Spleen (tissue), 11 donors: ENCODE measurements at regions not wholly inside any gene's neighbourhood (a gene's known extent, or its start where the extent isn't known, plus 50 kb on each side); places are given as distances from the start of the nearest gene placed in this dataset.

ENCODE experiments used
- DNase-seq: peaks from one replicate; pipeline ENCODE4 v3.0.0-alpha.2; 2020
- H3K27ac ChIP-seq, 8 donors: fragments of 200-600 bp; sonication (generic) in 7 of 8; 1 replicate in 4 of 8; 2 replicates in 4 of 8; pipeline versions ENCODE4 v1.5.0 to v1.8.0; 2016 to 2021; ENCODE audit warnings: inconsistent platforms in 4 of 8, mild to moderate bottlenecking in 4 of 8, moderate library complexity in 1 of 8
- H3K27me3 ChIP-seq, 7 donors: fragments of 200-600 bp; sonication (generic) in 6 of 7; replicated peaks in 1 of 7; 1 replicate in 4 of 7; 2 replicates in 3 of 7; pipeline versions ENCODE4 v1.5.0 to v1.8.0; 2016 to 2021; ENCODE audit warnings: inconsistent platforms in 3 of 7, mild to moderate bottlenecking in 1 of 7
- H3K36me3 ChIP-seq, 6 donors: fragments of 200-600 bp; sonication (generic) in 5 of 6; 1 replicate in 4 of 6; 2 replicates in 2 of 6; pipeline versions ENCODE4 v1.5.0 to v1.8.0; 2016 to 2021; ENCODE audit warnings: inconsistent platforms in 2 of 6
- H3K4me1 ChIP-seq, 6 donors: fragments of 200-600 bp; sonication (generic) in 5 of 6; 1 replicate in 3 of 6; 2 replicates in 3 of 6; pipeline versions ENCODE4 v1.5.0 to v1.8.0; 2016 to 2021; ENCODE audit warnings: inconsistent platforms in 3 of 6
- H3K4me3 ChIP-seq, 8 donors: fragments of 200-600 bp; sonication (generic) in 7 of 8; 1 replicate in 4 of 8; 2 replicates in 4 of 8; pipeline versions ENCODE4 v1.5.0 to v1.8.0; 2016 to 2021; ENCODE audit warnings: inconsistent platforms in 4 of 8, mild to moderate bottlenecking in 4 of 8, moderate library complexity in 2 of 8
- H3K9me3 ChIP-seq, 8 donors: fragments of 200-600 bp; sonication (generic) in 7 of 8; 1 replicate in 4 of 8; 2 replicates in 4 of 8; pipeline versions ENCODE4 v1.5.0 to v1.8.0; 2016 to 2021; ENCODE audit warnings: inconsistent platforms in 4 of 8
- CTCF ChIP-seq, 11 experiments: fragments of 200-600 bp in 7 of 11; fragments of 450-650 bp in 4 of 11; sonication (generic) in 4 of 11; IDR thresholded peaks in 8 of 11; conservative IDR thresholded peaks in 3 of 11; 1 replicate in 7 of 11; 2 replicates in 4 of 11; pipeline versions ENCODE4 v1.4.0 to v1.8.0; 2016 to 2021; ENCODE audit warnings: antibody characterized with exemption in 11 of 11, inconsistent platforms in 4 of 11, mild to moderate bottlenecking in 1 of 11
- POLR2A ChIP-seq, 3 donors: fragments of 450-650 bp; IDR thresholded peaks; one replicate each; pipeline ENCODE4 v1.5.1; 2017; ENCODE audit warnings: antibody characterized with exemption in 3 of 3, mild to moderate bottlenecking in 1 of 3
- POLR2AphosphoS5 ChIP-seq, 3 donors: sonication (generic); formaldehyde crosslinking; IDR thresholded peaks; one replicate each; pipeline ENCODE4 v1.5.1; 2017; ENCODE audit warnings: antibody characterized with exemption in 3 of 3
- WGBS, 5 donors: extraction: QIAGEN DNeasy Blood & Tissue Kit in 3 of 5; methylation state at CpG; one replicate each; pipeline versions ENCODE4 v1.1.5 to v1.1.7; 2013 to 2018; 5-methylcytosine and 5-hydroxymethylcytosine counted together
- intact Hi-C: fragments of 100-400 bp; cut with DNase I; formaldehyde crosslinking; loops from one replicate; pipeline ENCODE4 v1.15.0; 2023; ENCODE audit warnings: low total_unique reads
- donor health status: healthy with polysubstance abuse.
- donor health status: DM: no; HTN: no; CAD: no; lungs with moderate emphysema.
- donor health status: DM: no; HTN: no; CAD: no.
- donor health status: Bipolar disorder and iron deficiency.
- donor health status: healthy.
- donor health status: DM: no; HTN: no; CAD: no.
- donor health status: DM: yes; HTN: yes; CAD: no.

- Histone ChIP-seq H3K27me3 (peaks cover 0 to 33% (median 0%) of the 10 kb centered on the region in 7 donors), H3K4me1 (peaks cover 0 to 13% (median 5%) of the 10 kb centered on the region in 6 donors), H3K9me3 (no peaks in the 10 kb centered on the region), H3K4me3 (no peak overlapping the region), H3K36me3 (no peaks in the 10 kb centered on the region), H3K27ac (no peak overlapping the region)
- intact Hi-C loops, result no loop called here
- 78 to 88% (median 83%) methylated on average over 4 of the region's 4 CpGs for WGBS, 5 donors
- DNase-seq, result no peak
- TF ChIP-seq POLR2AphosphoS5 (IDR thresholded peaks at IDR 0.05) (no peak), POLR2A (IDR thresholded peaks at IDR 0.05) (no peak), CTCF (IDR thresholded peaks at IDR 0.05 in 8 of 11, conservative IDR thresholded peaks at IDR 0.05 in 3 of 11) (no peak)
These were observed 187.9 kb upstream of the LYSMD4 start for GRCh38 chr15:99921101-99921500.

- intact Hi-C loops, result no loop called here
- Histone ChIP-seq H3K27ac (no peak overlapping the region), H3K4me3 (no peak overlapping the region), H3K9me3 (no peaks in the 10 kb centered on the region), H3K4me1 (peaks cover 0 to 11% (median 0%) of the 10 kb centered on the region in 6 donors), H3K27me3 (peaks cover 0 to 33% (median 0%) of the 10 kb centered on the region in 7 donors), H3K36me3 (no peaks in the 10 kb centered on the region)
- no peak for DNase-seq
- WGBS, 5 donors, result 82 to 94% (median 89%) methylated on average over 9 of the region's 9 CpGs
- TF ChIP-seq POLR2A (IDR thresholded peaks at IDR 0.05) (no peak), POLR2AphosphoS5 (IDR thresholded peaks at IDR 0.05) (no peak), CTCF (IDR thresholded peaks at IDR 0.05 in 8 of 11, conservative IDR thresholded peaks at IDR 0.05 in 3 of 11) (no peak)
These were observed 184.8 kb upstream of the LYSMD4 start for GRCh38 chr15:99918072-99918471.

- Histone ChIP-seq H3K27ac (no peak overlapping the region), H3K4me1 (peaks cover 0 to 11% (median 0%) of the 10 kb centered on the region in 6 donors), H3K9me3 (no peaks in the 10 kb centered on the region), H3K27me3 (peaks cover 0 to 33% (median 0%) of the 10 kb centered on the region in 7 donors), H3K36me3 (no peaks in the 10 kb centered on the region), H3K4me3 (no peak overlapping the region)
- no peak for DNase-seq
- intact Hi-C loops, result no loop called here
- 42 to 62% (median 58%) methylated on average over 6 of the region's 6 CpGs for WGBS, 5 donors
- no peak for TF ChIP-seq POLR2A (IDR thresholded peaks at IDR 0.05)
- TF ChIP-seq POLR2AphosphoS5 (IDR thresholded peaks at IDR 0.05), result no peak
- TF ChIP-seq CTCF (IDR thresholded peaks at IDR 0.05 in 8 of 11, conservative IDR thresholded peaks at IDR 0.05 in 3 of 11), result no peak
These were observed 184.0 kb upstream of the LYSMD4 start for GRCh38 chr15:99917252-99917651.

GRCh38 chr15:99916668-99917223 is 183.5 kb upstream of the LYSMD4 start:
- H3K4me3 ChIP-seq, result no peak overlapping the region
- DNase-seq, result no peak

More at GRCh38 chr15:99916668-99917223, 183.5 kb upstream of the LYSMD4 start:
- Histone ChIP-seq H3K27me3 (peaks cover 0 to 33% (median 0%) of the 10 kb centered on the region in 7 donors), H3K27ac (no peak overlapping the region), H3K4me1 (peaks cover 0 to 15% (median 0%) of the 10 kb centered on the region in 6 donors), H3K36me3 (no peaks in the 10 kb centered on the region), H3K9me3 (no peaks in the 10 kb centered on the region)
- intact Hi-C loops, result no loop called here
- WGBS, 5 donors, result 70 to 84% (median 75%) methylated on average over 10 of the region's 10 CpGs
- TF ChIP-seq POLR2A (IDR thresholded peaks at IDR 0.05) (no peak), CTCF (IDR thresholded peaks at IDR 0.05 in 8 of 11, conservative IDR thresholded peaks at IDR 0.05 in 3 of 11) (no peak)
